Fibroblast of skin of left biceps (primary cell): ENCODE measurements at regions not wholly inside any gene's neighbourhood (a gene's known extent, or its start where the extent isn't known, plus 50 kb on each side); places are given as distances from the start of the nearest gene placed in this dataset.
A peak's percentile ranks its signal among the peaks of the same experiment; 100 is the strongest.

Experiments
- DNase-seq, 2 experiments: peaks; one replicate each; pipeline ENCODE4 v3.0.0-alpha.2; 2013; ENCODE audit warnings: low read depth in 2 of 2

DNA sequence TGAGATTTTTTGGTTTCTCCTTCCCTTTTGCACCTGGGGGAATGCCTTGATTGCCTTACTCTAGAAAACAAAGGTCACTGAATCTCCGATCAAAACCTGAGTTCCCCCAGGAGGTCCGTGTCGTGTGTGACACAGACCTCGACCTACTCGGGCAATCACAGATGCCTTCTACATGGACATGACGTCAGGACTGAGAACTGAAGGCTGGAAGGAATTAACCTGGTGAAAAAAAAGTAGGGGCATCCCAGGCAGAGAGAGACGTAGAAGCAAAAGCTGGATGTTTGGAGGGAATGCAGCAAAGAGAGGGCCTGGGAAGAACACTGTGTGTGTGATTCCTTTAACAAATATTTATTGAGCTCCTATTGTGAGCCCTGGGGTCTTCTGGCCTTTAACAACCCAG lies 178.0 kb downstream of the PRDM2 start:
- DNase-seq, result no peak

- no peak for DNase-seq
Observed at GRCh38 chr1:13878451-13878850, 178.5 kb downstream of the PRDM2 start.

DNA sequence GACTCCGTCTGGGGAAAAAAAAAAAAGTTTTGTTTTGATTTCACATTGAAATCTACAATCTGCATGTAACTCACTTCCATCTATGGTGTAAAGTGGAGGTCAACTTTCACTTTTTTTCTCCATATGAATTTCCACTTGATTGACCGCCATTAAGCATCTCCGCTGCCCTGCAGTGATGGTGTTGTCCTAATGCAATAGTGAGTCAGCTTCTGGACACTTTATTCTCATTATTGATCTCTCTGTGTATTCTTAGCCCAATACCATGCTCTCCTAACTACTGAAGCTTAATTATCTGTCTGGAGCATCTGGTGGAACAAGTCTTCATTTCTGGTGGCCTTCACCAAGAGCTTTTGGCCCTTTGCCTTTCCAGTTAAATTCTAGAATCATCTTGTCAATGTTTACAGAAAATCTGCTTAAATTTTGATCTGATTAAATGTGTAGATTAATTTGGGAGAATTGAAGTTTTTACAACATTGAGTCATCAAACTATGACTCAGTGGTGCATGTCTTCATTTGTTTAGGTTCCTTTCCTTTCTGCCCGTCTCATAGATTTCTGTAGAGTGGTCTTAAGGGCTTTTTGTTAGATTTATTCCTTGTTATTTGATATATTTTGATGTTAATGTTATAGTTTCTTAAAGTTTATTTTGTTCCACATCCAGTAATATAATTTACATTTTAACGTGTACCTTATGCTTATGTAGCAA lies 181.5 kb downstream of the PRDM2 start:
- no peak for DNase-seq

GRCh38 chr1:13888351-13888986 lies 188.5 kb downstream of the PRDM2 start:
- DNase-seq, result no peak

DNA sequence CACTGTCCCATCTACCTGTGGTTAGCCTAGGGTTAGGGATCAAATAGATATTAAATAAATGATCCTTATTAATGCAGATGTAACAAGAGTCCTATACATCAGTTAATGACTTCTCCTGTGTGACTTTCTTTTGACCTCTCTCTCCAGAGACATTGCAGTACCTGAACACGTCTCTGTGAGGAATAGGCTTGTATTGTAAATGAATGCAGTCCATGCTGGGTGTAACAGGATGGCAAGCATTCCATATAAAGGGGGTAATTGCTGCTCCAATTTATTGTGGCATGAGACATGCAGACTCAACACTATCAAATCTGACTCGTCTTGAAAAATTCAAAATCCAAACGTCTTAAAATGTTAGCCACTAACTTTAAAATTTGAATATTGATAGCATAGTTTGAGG lies 189.5 kb downstream of the PRDM2 start:
- no peak for DNase-seq

- no peak for DNase-seq
Observed at GRCh38 chr1:13890766-13891165, 190.8 kb downstream of the PRDM2 start.

GRCh38 chr1:13892198-13892597 lies 192.2 kb downstream of the PRDM2 start:
- no peak for DNase-seq

DNA sequence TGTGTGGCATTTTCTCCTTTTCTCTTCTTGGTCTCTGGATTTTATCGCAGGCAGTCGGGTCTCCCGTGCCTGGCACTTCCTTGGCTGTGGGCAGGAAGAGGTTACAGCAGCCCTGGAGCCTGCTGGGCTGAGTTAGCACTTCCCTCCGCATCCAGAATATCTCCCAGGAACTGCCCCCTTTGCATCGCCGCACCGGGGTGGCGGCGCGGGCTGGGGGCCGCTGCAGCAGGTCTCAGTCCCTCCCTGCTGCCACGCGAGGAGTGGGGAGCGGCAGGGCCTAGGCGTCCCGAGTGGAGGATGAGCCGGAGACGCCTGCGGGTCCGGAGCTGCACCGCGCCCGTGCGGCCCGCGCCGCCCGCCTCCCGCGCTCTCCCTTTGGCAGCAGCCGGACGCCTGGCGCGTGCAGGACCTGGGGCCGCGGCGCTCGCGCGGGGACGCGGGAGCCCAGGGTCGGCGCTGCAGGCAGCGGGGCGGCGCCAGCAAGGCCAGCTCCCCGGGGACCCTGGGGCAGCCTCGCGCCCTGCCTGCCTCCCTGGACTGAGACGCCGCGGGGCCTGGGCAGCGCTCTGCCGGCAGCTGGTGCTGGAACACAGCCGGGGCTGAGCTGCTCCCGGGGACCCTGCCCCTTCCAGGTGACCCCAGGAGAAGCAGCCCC lies 192.8 kb downstream of the PRDM2 start:
- no peak for DNase-seq

GRCh38 chr1:13893409-13893821 lies 193.4 kb downstream of the PRDM2 start:
- no peak for DNase-seq

GRCh38 chr1:13896932-13897331 lies 196.9 kb downstream of the PRDM2 start:
- DNase-seq, result no peak

GRCh38 chr1:13898406-13898805 lies 198.4 kb downstream of the PRDM2 start:
- DNase-seq, result no peak

DNA sequence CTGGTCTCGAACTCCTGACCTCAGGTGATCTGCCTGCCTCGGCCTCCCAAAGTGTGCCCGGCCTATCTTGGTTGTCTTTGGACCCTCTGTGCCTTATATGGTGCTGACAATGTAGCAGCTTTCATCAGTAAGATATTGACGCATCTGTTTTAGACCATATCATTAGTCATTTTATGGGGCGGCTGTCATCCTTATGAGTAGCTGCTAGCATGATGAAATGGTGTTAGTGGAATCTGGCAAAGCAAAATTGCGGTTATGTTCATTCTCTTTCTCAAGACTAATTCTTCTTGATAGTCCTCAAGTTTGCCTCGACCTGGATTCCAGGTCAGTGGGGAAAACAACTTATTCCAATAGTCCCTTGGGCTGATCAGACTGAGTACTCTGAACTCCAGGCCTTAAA lies 199.9 kb downstream of the PRDM2 start:
- peak; percentile 38 to 43 for DNase-seq

DNA sequence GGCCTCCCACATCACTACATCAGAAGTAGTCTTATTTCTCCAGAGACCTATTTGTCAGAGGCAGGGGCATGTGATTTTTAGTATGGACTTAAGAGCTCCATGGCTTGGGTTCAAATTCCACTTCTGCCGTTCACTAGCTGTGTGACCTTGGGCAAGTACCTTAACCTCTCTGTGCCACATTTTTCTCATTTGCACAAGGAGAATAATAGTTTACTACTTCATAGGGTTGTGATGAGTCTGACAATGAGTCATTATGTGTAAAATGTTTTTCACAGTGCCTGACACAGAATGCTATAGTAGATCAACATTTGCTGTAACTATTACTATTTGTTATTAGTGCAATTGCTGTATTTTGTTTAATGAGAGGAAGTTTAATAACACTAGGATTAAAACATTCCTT lies 200.6 kb downstream of the PRDM2 start:
- no peak for DNase-seq

- DNase-seq, result no peak
Observed at GRCh38 chr1:13901039-13901438, 201.1 kb downstream of the PRDM2 start.

DNA sequence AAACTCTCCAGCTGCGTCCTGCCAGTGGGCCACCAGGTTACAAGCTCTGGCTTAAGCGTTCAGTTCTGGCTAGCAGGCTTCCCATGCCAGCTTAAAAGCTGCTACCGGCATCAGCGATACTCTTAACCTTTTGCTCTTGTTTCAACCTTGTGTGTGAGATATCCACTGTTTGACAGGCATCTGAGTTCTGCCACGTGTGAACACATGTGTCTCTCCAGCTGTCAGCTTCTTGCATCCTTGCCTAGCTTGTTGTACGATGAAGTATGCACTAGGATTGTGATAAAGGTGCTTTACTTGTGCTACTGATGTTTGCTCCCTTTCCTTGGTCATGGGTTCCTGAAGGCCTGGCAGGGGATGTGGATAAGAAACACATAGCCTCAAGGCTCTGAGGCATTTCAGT lies 201.6 kb downstream of the PRDM2 start:
- no peak for DNase-seq

DNA sequence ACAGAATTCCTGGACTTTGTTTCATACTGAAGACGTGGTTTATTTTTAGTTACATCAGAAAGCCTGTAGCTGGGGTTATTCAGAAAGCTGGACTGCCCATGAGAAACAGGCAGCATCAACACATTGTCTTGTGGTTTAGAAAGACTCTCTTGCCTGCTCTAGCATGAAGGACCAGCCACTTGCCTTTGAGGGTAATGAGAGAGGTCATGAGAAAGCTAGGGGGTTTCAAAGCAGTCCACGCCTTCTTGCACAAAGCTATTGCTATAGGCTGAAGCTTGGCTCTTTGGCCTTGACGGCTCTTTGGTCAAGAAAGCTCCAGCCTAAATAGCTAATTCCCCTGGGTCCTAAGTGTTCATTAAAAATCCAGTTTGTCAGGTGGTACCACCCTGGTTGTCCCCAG lies 208.1 kb downstream of the PRDM2 start:
- DNase-seq, result no peak

DNA sequence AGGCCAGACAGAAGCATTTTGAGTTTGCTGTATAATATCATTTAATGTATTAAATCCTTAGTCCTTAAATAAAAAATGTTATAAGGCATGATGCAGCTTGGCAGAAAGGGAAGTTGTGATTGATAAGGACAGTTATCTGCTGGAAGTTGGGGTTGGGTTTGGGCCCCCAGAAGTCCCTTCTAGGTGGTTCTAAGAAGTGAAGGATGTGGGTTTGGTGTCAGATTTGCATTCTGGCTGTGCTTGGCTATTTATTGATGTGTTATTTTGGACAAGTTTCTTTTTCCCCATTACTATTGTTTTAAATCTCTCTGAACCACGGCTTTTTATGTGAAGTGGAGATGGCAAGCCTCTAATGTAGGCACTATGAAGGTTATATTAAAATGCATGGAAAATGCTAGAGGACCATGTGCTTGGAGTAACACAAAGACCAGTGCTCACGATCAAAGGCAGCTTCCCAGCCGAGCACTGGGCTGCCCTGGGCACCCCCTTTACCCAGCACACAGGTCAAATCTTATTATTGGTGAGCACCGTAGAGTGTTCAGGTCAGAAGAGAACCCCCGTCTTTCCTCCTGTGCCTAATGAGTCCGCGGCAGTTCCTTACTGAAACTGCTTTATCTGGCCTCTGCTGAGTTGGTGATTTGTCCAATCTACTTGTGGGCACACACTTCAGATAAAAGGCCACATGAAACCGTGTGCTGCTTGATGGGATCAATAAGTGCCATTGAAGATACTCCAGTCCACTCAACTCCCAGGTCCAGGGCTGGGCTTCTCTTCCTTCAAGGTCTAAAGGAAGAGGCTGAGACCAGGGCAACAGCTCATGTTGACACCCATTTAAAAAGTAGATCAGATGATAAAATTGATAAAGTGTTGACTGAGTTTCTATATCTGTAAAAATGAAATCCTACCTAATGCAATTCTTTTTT lies 212.0 kb downstream of the PRDM2 start:
- no peak for DNase-seq

DNA sequence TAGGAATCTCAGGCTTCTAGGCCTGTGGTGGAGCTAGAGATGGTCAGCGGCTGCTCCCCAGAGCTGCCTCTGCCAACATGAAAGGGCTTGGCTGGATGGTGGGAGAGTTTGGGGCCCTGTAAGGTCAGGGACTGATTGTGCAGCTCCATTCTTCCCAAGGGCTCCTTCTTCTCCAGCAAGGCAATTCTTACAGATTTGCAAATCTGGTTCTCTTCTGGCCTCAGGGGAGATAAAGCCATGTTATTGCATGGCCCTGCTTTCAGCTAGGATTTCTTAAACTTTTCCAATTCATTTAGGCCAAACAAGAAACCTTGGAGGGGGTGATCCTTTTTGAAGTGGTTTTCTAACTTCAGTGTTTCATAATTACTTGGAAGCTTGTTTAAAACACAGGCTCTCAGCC lies 213.4 kb downstream of the PRDM2 start:
- DNase-seq, result no peak

GRCh38 chr1:13916530-13916929 lies 216.5 kb downstream of the PRDM2 start:
- no peak for DNase-seq

GRCh38 chr1:13917607-13918006 lies 217.6 kb downstream of the PRDM2 start:
- no peak for DNase-seq

- DNase-seq, result no peak
Observed at GRCh38 chr1:13918862-13919261, 218.9 kb downstream of the PRDM2 start.

GRCh38 chr1:13921190-13921589 lies 221.2 kb downstream of the PRDM2 start:
- no peak for DNase-seq
